ENCODE measurements at regions not wholly inside any gene's neighbourhood (a gene's known extent, or its start where the extent isn't known, plus 50 kb on each side); places are given as distances from the start of the nearest gene placed in this dataset.

DNA sequence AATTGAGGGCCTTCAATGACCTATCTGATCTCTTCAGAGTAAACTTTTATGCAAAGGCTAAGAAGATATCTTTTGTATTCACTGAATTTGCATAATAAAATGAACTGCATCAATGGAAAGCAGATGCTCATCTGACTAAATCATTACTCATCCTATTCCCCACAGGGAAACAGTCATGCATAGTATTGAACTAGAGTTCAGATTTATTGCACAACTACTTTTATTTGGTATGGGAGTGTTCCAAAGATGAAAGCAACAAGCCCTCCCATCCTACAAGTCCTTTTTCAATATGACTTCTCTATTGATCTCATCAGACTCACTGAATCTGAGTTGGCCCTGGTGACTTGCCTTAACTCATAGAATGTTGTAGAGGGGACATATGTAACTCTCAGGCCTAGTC is 159.8 kb downstream of the KITLG start:
- no peaks in the 10 kb centered on the region for H3K9me3 ChIP-seq
- H3K4me1 ChIP-seq (ENCODE audit: insufficient read depth), result no peaks in the 10 kb centered on the region
- TF ChIP-seq POLR2A (IDR thresholded peaks at IDR 0.05) (no peak), EP300 (IDR thresholded peaks at IDR 0.05) (no peak)
- TF ChIP-seq, protein P1, sequence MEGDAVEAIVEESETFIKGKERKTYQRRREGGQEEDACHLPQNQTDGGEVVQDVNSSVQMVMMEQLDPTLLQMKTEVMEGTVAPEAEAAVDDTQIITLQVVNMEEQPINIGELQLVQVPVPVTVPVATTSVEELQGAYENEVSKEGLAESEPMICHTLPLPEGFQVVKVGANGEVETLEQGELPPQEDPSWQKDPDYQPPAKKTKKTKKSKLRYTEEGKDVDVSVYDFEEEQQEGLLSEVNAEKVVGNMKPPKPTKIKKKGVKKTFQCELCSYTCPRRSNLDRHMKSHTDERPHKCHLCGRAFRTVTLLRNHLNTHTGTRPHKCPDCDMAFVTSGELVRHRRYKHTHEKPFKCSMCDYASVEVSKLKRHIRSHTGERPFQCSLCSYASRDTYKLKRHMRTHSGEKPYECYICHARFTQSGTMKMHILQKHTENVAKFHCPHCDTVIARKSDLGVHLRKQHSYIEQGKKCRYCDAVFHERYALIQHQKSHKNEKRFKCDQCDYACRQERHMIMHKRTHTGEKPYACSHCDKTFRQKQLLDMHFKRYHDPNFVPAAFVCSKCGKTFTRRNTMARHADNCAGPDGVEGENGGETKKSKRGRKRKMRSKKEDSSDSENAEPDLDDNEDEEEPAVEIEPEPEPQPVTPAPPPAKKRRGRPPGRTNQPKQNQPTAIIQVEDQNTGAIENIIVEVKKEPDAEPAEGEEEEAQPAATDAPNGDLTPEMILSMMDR (IDR thresholded peaks at IDR 0.05), result no peak
- no peaks in the 10 kb centered on the region for H3K27me3 ChIP-seq
- DNase-seq, result no peak
- intact Hi-C loops (cut with DNase I), result no loop called here
- H3K4me3 ChIP-seq, result no peak overlapping the region
- no peaks in the 10 kb centered on the region for H3K36me3 ChIP-seq
- H3K27ac ChIP-seq, result no peak overlapping the region

DNA sequence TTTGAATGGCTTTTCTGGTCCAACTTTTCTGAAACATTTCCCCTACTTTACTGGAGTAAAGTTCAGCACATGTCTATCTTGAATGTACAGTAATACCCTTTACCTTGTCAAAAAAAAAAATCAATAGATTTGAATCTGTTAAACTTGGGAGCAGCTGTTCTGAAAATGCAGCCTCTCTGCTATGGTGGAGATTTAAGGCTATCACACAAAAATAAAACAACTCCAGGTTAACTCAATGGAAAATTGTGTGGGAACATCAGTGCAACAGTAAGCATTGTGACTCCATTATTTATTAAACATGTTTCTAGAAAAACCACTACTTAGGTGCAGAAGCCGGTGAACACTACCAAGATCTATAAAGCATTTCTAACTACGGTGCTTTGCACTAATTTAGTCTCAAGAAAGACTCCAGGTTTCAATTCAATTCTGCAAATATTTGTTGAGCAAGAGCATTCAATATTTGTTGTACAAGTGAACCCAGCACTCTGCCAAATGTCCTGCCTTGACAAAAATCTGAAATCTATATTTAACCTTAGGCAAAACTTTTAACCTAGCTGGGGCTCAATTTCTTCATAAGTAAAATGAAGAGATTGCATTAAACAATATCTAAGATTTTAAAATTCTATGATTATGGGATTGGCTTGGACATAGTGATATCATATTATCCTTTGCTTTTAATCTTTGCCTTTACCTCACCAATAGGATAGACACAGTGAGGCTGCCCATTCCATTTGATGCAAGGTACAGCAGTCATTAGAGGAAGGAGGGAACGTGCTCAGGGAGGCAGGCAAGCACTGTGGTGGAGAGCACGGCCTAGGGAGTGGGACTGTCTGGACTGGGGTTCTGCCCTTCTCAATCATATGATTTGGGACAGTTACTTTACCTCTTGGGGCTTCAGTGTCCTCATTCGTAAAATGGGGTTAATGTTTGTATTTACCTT is 155.2 kb downstream of the KITLG start:
- 92 to 98% (median 93%) methylated on average over 5 of the region's 5 CpGs for WGBS, 3 donors
- intact Hi-C loops (cut with DNase I), result no loop called here

DNA sequence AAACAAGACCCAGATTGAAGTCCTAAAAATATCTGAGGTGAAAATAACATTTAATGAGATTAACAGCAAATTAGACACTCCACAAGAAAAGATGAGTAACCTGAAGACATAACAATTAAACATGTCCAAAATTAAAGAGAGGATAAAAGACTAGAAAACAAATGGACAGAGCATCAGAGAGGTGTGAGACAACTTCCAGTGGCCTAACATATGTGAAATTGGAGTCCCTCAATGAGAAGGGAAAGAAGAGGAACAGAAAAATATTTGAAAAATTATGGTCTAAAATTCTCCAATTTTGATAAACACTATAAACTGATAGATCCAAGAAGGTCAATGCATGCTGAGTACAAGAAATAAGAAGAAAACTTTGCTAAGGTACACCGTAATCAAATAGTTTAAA is 151.9 kb downstream of the KITLG start:
- peaks cover 5% of the 10 kb centered on the region for H3K4me1 ChIP-seq (ENCODE audit: insufficient read depth)
- TF ChIP-seq POLR2A (IDR thresholded peaks at IDR 0.05) (no peak), EP300 (IDR thresholded peaks at IDR 0.05) (no peak)
- TF ChIP-seq, protein P1 (IDR thresholded peaks at IDR 0.05), result no peak
- 96 to 98% (median 98%) methylated on average over 1 of the region's 1 CpG for WGBS, 3 donors
- H3K9me3 ChIP-seq, result no peaks in the 10 kb centered on the region
- no peaks in the 10 kb centered on the region for H3K27me3 ChIP-seq
- no peaks in the 10 kb centered on the region for H3K36me3 ChIP-seq
- H3K27ac ChIP-seq, result no peak overlapping the region
- intact Hi-C loops (cut with DNase I), result no loop called here
- no peak overlapping the region for H3K4me3 ChIP-seq
- no peak for DNase-seq

More for the DNA sequence above, 155.2 kb downstream of the KITLG start:
- TF ChIP-seq POLR2A (IDR thresholded peaks at IDR 0.05) (no peak), EP300 (IDR thresholded peaks at IDR 0.05) (no peak)
- TF ChIP-seq, protein P1 (IDR thresholded peaks at IDR 0.05), result no peak
- Histone ChIP-seq H3K27ac (no peak overlapping the region), H3K36me3 (no peaks in the 10 kb centered on the region), H3K4me1 (ENCODE audit: insufficient read depth) (no peaks in the 10 kb centered on the region), H3K9me3 (no peaks in the 10 kb centered on the region), H3K27me3 (no peaks in the 10 kb centered on the region), H3K4me3 (no peak overlapping the region)
- no peak for DNase-seq

DNA sequence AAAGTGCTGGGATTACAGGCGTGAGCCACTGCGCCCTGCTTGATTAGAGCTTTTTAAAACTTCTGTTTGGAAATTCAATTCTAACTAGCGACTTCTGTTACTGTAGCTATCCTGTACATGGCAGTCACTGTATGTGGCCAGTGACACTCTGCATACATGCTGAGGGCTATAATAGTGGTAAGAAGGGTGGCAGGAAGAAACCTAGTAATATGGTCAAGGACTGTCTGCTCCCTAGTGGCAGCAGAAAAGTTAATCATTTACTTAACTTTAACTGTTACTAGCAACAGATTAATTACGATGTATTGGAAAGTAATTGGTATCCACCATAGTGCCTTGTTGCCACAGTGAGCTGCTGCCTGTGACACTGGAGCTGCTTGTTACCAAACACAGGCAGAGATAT is 149.0 kb downstream of the KITLG start:
- Histone ChIP-seq H3K4me1 (ENCODE audit: insufficient read depth) (peaks cover 11% of the 10 kb centered on the region), H3K27ac (no peak overlapping the region), H3K9me3 (no peaks in the 10 kb centered on the region), H3K36me3 (no peaks in the 10 kb centered on the region), H3K27me3 (no peaks in the 10 kb centered on the region), H3K4me3 (no peak overlapping the region)
- intact Hi-C loops (cut with DNase I), result no loop called here
- DNase-seq, result no peak
- TF ChIP-seq, protein P1 (IDR thresholded peaks at IDR 0.05), result no peak
- no peak for TF ChIP-seq POLR2A (IDR thresholded peaks at IDR 0.05)
- no peak for TF ChIP-seq EP300 (IDR thresholded peaks at IDR 0.05)
- 91 to 96% (median 94%) methylated on average over 4 of the region's 4 CpGs for WGBS, 3 donors
